ENCODE measurements at regions not wholly inside any gene's neighbourhood (a gene's known extent, or its start where the extent isn't known, plus 50 kb on each side); places are given as distances from the start of the nearest gene placed in this dataset.

DNA sequence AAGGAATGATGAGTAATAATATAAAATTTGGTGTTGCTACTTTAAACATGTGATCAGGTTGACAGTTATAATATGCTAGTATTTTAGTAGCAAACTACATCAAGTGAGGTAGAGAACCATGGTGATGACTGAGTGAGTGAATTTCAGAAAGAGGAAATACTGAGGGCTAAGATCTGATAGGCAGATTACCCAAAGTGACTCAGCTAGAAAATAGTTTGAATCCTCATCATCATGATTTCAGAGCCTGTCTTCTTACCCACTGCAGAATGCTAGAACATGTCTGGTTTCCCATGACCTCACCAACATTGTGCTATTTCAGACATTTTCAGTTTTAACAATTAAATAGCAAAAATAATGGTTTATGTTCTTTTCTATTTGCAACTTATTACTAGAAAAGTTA lies 602.1 kb downstream of the TAF11L14 start:
- no peak for DNase-seq (ENCODE audit: extremely low read depth, low read depth)
- TF ChIP-seq, protein P1, sequence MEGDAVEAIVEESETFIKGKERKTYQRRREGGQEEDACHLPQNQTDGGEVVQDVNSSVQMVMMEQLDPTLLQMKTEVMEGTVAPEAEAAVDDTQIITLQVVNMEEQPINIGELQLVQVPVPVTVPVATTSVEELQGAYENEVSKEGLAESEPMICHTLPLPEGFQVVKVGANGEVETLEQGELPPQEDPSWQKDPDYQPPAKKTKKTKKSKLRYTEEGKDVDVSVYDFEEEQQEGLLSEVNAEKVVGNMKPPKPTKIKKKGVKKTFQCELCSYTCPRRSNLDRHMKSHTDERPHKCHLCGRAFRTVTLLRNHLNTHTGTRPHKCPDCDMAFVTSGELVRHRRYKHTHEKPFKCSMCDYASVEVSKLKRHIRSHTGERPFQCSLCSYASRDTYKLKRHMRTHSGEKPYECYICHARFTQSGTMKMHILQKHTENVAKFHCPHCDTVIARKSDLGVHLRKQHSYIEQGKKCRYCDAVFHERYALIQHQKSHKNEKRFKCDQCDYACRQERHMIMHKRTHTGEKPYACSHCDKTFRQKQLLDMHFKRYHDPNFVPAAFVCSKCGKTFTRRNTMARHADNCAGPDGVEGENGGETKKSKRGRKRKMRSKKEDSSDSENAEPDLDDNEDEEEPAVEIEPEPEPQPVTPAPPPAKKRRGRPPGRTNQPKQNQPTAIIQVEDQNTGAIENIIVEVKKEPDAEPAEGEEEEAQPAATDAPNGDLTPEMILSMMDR (IDR thresholded peaks at IDR 0.05; ENCODE audit: low read depth, low read length, missing control alignments) = no peak
- H3K4me3 ChIP-seq (replicated peaks; ENCODE audit: low read depth, low read length) = no peak overlapping the region

DNA sequence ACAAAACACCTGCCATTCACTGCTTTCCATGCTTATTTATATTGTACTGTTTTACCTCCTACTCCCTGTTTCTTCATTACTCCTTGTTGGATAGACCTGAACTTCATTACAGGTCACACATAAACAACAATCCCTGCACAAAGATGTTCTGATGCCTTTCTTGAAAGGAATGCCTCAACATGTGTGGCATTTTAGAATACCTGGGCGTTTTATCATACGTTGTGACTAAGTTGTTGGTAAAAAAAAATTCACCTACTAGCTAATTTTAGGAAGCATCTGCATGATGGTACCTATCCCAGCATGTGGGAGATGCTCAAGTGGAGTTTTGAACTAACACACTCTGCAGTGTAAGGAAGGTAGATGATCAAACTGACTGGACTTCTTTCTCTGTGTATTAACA lies 604.1 kb downstream of the TAF11L14 start:
- no peak for DNase-seq (ENCODE audit: extremely low read depth, low read depth)
- no peak overlapping the region for H3K4me3 ChIP-seq (replicated peaks; ENCODE audit: low read depth, low read length)
- TF ChIP-seq, protein P1 (IDR thresholded peaks at IDR 0.05; ENCODE audit: low read depth, low read length, missing control alignments) = no peak

DNA sequence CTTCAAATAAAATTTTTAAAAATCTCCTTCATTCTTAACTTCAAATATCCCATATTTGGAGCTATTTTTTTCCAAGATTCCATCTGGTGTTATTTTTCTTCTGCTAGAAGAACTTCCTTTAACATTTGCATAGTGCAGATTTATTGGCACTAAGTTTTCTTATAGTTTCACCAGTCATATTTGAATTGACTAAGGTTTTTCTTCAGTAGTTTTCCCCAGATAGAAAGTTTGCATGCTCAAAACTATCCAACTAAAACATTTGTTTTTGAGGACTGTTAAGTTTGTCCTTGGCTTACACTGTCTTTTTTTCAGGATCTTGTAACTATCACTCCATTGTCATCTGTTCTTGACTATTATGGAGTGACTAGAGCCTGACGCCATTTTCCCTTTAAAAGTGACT lies 606.7 kb downstream of the TAF11L14 start:
- TF ChIP-seq, protein P1 (IDR thresholded peaks at IDR 0.05; ENCODE audit: low read depth, low read length, missing control alignments) = no peak
- no peak for DNase-seq (ENCODE audit: extremely low read depth, low read depth)
- no peak overlapping the region for H3K4me3 ChIP-seq (replicated peaks; ENCODE audit: low read depth, low read length)

DNA sequence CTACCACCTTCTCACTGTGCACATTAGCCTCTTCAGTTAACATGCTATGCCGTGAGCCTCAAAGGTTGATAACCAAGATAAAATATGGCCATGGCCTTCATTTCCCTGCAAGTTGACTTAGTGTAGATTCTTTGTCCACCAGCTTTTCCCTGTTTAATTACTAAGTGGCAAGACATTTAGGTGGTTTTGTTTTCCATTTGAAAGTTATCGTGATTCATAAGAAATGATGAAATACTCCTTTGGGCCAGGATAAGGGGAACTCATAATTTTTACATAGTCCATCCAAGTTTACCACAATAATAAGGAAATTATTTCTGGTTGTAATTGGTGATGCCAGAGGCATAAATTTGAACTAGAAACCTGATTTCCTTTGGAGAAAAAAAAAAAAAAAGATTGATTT lies 609.6 kb downstream of the TAF11L14 start:
- H3K4me3 ChIP-seq (replicated peaks; ENCODE audit: low read depth, low read length) = no peak overlapping the region

DNA sequence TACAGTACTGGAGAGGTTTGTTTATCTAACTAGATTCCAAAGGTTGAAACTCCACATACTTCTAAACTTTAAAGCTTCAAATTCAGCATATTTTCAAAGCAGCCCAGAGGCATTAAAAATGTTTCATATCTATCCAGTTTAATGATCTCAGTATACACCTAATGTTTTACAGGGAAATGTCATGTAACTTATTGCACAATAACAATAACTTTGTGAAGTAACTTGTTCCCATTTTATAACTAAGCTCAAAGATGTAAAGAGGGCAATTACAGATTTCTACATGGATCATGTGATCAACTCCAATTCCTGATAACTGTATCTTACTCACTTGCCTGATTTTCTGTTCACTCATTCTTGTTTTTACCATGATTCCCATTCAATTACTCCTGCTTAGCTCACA lies 610.0 kb downstream of the TAF11L14 start:
- DNase-seq (ENCODE audit: extremely low read depth, low read depth) = no peak
- TF ChIP-seq, protein P1 (IDR thresholded peaks at IDR 0.05; ENCODE audit: low read depth, low read length, missing control alignments) = no peak

More for the DNA sequence above, 609.6 kb downstream of the TAF11L14 start:
- no peak for DNase-seq (ENCODE audit: extremely low read depth, low read depth)
- TF ChIP-seq, protein P1 (IDR thresholded peaks at IDR 0.05; ENCODE audit: low read depth, low read length, missing control alignments) = no peak

DNA sequence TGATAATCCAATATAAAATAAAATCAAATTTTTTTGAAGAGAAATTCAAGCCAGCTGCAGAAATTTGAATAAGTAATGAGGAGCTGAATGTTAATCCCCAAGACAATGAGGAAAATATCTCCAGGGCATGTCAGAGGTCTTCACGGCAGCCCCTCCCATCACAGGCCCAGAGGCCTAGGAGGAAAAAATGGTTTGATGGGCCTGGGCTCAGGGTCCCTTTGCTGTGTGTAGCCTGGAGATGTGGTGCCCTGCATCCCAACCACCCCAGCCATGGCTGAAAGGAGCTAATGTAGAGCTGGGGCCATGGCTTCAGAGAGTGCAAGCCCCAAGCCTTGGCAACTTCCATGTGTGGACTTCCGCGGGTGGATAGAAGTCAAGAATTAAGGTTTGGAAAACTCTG lies 618.3 kb downstream of the TAF11L14 start:
- TF ChIP-seq, protein P1 (IDR thresholded peaks at IDR 0.05; ENCODE audit: low read depth, low read length, missing control alignments) = no peak
- no peak overlapping the region for H3K4me3 ChIP-seq (replicated peaks; ENCODE audit: low read depth, low read length)
- DNase-seq (ENCODE audit: extremely low read depth, low read depth) = no peak

More for the DNA sequence above, 610.0 kb downstream of the TAF11L14 start:
- no peak overlapping the region for H3K4me3 ChIP-seq (replicated peaks; ENCODE audit: low read depth, low read length)

Data from HFF-Myc (cell line).